Ammon's horn (tissue), 1 donor: ENCODE measurements at regions not wholly inside any gene's neighbourhood (a gene's known extent, or its start where the extent isn't known, plus 50 kb on each side); places are given as distances from the start of the nearest gene placed in this dataset.
"Not testable (repeated sequence)": the region's sequence is repeated elsewhere in the genome, so short reads cannot be mapped to it uniquely, and the experiment has no call there.

ENCODE experiments used
- DNase-seq: peaks from one replicate; pipeline ENCODE4 v3.0.0-alpha.2; 2016; ENCODE audit warnings: low spot score

- DNase-seq = no peak
Measured at GRCh38 chr10:3959370-3960325, 174.6 kb upstream of the KLF6 start.

GRCh38 chr10:3958472-3958996, 173.5 kb upstream of the KLF6 start:
- no peak for DNase-seq

GRCh38 chr10:3955955-3956617, 171.1 kb upstream of the KLF6 start:
- DNase-seq = no peak

- no peak for DNase-seq
Measured at GRCh38 chr10:3955493-3955892, 170.5 kb upstream of the KLF6 start.

GRCh38 chr10:3954615-3955014, 169.6 kb upstream of the KLF6 start:
- no peak for DNase-seq

GRCh38 chr10:3954007-3954406, 169.0 kb upstream of the KLF6 start:
- not testable (repeated sequence) for DNase-seq

- DNase-seq = no peak
Measured at GRCh38 chr10:3951993-3952392, 167.0 kb upstream of the KLF6 start.

GRCh38 chr10:3950676-3951275, 165.8 kb upstream of the KLF6 start:
- no peak for DNase-seq

GRCh38 chr10:3949711-3950110, 164.7 kb upstream of the KLF6 start:
- DNase-seq = no peak

GRCh38 chr10:3948843-3949242, 163.8 kb upstream of the KLF6 start:
- DNase-seq = peak; percentile 31

GRCh38 chr10:3946234-3947229, 161.5 kb upstream of the KLF6 start:
- DNase-seq = no peak

- DNase-seq = no peak
Measured at GRCh38 chr10:3945026-3945425, 160.0 kb upstream of the KLF6 start.

- DNase-seq = no peak
Measured at GRCh38 chr10:3944591-3944990, 159.6 kb upstream of the KLF6 start.

- no peak for DNase-seq
Measured at GRCh38 chr10:3943695-3944257, 158.8 kb upstream of the KLF6 start.

- no peak for DNase-seq
Measured at GRCh38 chr10:3942937-3943489, 158.0 kb upstream of the KLF6 start.

- DNase-seq = no peak
Measured at GRCh38 chr10:3941676-3942075, 156.7 kb upstream of the KLF6 start.

- no peak for DNase-seq
Measured at GRCh38 chr10:3936422-3937040, 151.5 kb upstream of the KLF6 start.

GRCh38 chr10:3935933-3936359, 150.9 kb upstream of the KLF6 start:
- no peak for DNase-seq

- DNase-seq = no peak
Measured at GRCh38 chr10:3935141-3935540, 150.1 kb upstream of the KLF6 start.

GRCh38 chr10:3933733-3934132, 148.7 kb upstream of the KLF6 start:
- DNase-seq = no peak
